SH-SY5Y (cell line): ENCODE measurements at regions not wholly inside any gene's neighbourhood (a gene's known extent, or its start where the extent isn't known, plus 50 kb on each side); places are given as distances from the start of the nearest gene placed in this dataset.

Experiments used
- GATA2 ChIP-seq: IDR thresholded peaks from 2 replicates; pipeline ENCODE4 v1.6.1; 2011; ENCODE audit warnings: mild to moderate bottlenecking, low read depth, low read length
- GATA3 ChIP-seq: IDR thresholded peaks from 2 replicates; pipeline ENCODE4 v1.6.1; 2011; ENCODE audit warnings: low read depth, mild to moderate bottlenecking, low read length, moderate library complexity

DNA sequence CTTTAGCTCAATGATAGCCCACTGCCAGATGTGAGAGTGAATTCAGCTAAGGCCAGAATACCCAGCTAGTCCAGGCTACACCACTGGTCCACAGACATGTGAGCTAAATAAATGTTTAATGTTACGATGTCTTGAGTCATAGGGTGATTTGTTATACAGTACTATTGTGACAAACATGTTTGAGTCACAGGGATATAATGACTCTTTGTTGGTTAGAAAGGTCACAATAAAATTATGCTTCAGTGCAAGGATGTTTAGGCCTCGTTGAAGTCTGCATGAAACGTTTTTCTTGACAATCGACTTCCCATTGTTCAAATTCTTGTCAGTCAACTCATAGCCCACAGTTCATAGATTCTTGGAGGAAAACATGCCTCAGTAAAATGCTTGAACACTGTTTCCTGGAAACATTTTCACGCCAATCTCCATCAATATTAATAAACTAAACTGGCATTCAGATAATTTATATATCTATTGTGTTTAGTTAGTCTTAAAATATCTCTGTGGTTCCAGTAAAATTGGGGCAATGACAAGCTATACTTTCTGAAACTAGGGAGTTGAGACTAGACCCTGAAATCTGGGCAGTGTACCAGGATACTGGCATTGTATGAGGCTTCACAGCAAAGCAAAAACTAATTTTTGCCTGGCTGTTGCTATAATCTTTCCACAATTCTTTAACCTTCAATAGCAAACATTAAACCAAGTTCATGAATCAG is 650.8 kb upstream of the KIRREL3 start:
- TF ChIP-seq GATA3 (no peak), GATA2 (no peak)
